ENCODE measurements at regions not wholly inside any gene's neighbourhood (a gene's known extent, or its start where the extent isn't known, plus 50 kb on each side); places are given as distances from the start of the nearest gene placed in this dataset.

DNA sequence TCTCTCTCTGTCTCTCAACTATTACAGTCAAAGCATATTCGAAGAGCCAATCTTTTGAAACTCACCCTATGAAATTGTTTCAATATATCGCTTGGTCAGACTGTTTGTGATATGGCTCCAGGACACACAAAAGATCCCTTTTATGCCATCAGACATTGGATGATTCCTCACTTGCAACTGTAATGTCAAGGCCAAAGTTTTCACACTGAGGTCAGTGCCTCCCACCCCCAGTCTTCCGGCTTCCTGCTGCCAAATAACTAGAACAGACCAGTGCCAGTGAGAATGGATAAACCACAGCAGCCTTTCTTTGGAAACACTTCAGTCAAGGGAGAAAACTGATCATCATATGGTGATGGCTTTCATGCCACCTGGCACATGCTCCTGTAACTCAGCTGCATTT, 321.9 kb upstream of the ZFHX3 start:
- DNase-seq (no peak), ATAC-seq (no peak)
- intact Hi-C loops (cut with DNase I), result no loop called here
- 56% methylated on average over 3 of the region's 3 CpGs for WGBS (ENCODE audit: insufficient coverage, low coverage, low lambda C conversion rate, missing lambda C conversion rate)
- Histone ChIP-seq H3K4me1 (no peaks in the 10 kb centered on the region), H3K9me3 (no peaks in the 10 kb centered on the region), H3K4me3 (no peak overlapping the region), H3K27me3 (peaks cover 0 to 6% of the 10 kb centered on the region in 2 donors), H3K27ac (no peak overlapping the region), H3K36me3 (no peaks in the 10 kb centered on the region)
- TF ChIP-seq POLR2A (IDR thresholded peaks at IDR 0.05) (no peak), CTCF (IDR thresholded peaks at IDR 0.05) (no peak)

- 47% methylated on average over 4 of the region's 4 CpGs for whole genome bisulfite sequencing (ENCODE audit: insufficient coverage, low coverage, low lambda C conversion rate, missing lambda C conversion rate)
These were observed 320.8 kb upstream of the ZFHX3 start for GRCh38 chr16:73368715-73369114.

GRCh38 chr16:73365016-73365551, 317.2 kb upstream of the ZFHX3 start:
- no peaks in the 10 kb centered on the region for H3K9me3 ChIP-seq
- intact Hi-C loops (cut with DNase I), result no loop called here
- no peak overlapping the region for H3K4me3 ChIP-seq
- ATAC-seq (no peak), DNase-seq (no peak)
- TF ChIP-seq CTCF (IDR thresholded peaks at IDR 0.05), result no peak
- no peak for TF ChIP-seq POLR2A (IDR thresholded peaks at IDR 0.05)
- 28% methylated on average over 7 of the region's 9 CpGs for WGBS (ENCODE audit: insufficient coverage, low coverage, low lambda C conversion rate, missing lambda C conversion rate)
- H3K4me1 ChIP-seq, result no peaks in the 10 kb centered on the region
- H3K36me3 ChIP-seq, result no peaks in the 10 kb centered on the region
- no peak overlapping the region for H3K27ac ChIP-seq
- peaks cover 0 to 6% of the 10 kb centered on the region in 2 donors for H3K27me3 ChIP-seq

More at GRCh38 chr16:73368715-73369114, 320.8 kb upstream of the ZFHX3 start:
- DNase-seq (no peak), ATAC-seq (no peak)
- Histone ChIP-seq H3K9me3 (no peaks in the 10 kb centered on the region), H3K4me3 (no peak overlapping the region), H3K27ac (no peak overlapping the region), H3K4me1 (no peaks in the 10 kb centered on the region), H3K36me3 (no peaks in the 10 kb centered on the region), H3K27me3 (peaks cover 0 to 6% of the 10 kb centered on the region in 2 donors)
- TF ChIP-seq POLR2A (IDR thresholded peaks at IDR 0.05), result no peak
- TF ChIP-seq CTCF (IDR thresholded peaks at IDR 0.05), result no peak
- intact Hi-C loops (cut with DNase I), result no loop called here

- ATAC-seq (no peak), DNase-seq (no peak)
- TF ChIP-seq CTCF (IDR thresholded peaks at IDR 0.05) (no peak), POLR2A (IDR thresholded peaks at IDR 0.05) (no peak)
- H3K27me3 ChIP-seq, result peaks cover 0 to 6% of the 10 kb centered on the region in 2 donors
- H3K27ac ChIP-seq, result no peak overlapping the region
- no peaks in the 10 kb centered on the region for H3K9me3 ChIP-seq
- WGBS (ENCODE audit: insufficient coverage, low coverage, low lambda C conversion rate, missing lambda C conversion rate), result 40% methylated on average over 4 of the region's 6 CpGs
- intact Hi-C loops (cut with DNase I), result no loop called here
- H3K4me1 ChIP-seq, result no peaks in the 10 kb centered on the region
- no peaks in the 10 kb centered on the region for H3K36me3 ChIP-seq
- H3K4me3 ChIP-seq, result no peak overlapping the region
These were observed 316.5 kb upstream of the ZFHX3 start for GRCh38 chr16:73364413-73364812.

DNA sequence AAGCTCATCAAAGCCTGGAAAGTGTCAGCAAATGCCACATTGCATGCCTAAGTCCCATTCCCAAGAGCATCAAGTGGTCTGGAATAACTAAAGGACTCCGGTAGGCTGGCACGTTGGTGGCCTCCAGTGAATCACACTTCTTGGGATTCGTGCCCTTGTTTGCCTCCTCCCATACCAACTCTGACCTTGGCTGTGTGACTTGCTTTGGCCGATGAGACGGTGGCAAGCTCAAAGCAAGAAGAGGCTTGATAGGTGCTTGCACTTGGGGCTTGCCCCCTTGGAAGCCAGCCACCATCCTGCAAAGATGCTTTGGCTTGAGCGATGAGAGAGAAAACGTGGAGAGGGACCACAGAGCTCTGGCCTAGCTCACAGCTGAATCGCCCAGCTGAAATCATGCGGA, 313.1 kb upstream of the ZFHX3 start:
- no peaks in the 10 kb centered on the region for H3K36me3 ChIP-seq
- H3K27ac ChIP-seq, result no peak overlapping the region
- H3K4me3 ChIP-seq, result no peak overlapping the region
- 81% methylated on average over 8 of the region's 9 CpGs for WGBS (ENCODE audit: insufficient coverage, low coverage, low lambda C conversion rate, missing lambda C conversion rate)
- TF ChIP-seq CTCF (IDR thresholded peaks at IDR 0.05), result no peak
- ATAC-seq (no peak), DNase-seq (no peak)
- no peaks in the 10 kb centered on the region for H3K9me3 ChIP-seq
- H3K27me3 ChIP-seq, result peaks cover 0 to 9% of the 10 kb centered on the region in 2 donors
- H3K4me1 ChIP-seq, result no peaks in the 10 kb centered on the region
- intact Hi-C loops (cut with DNase I), result no loop called here

Measured in right lobe of liver (tissue), 6 donors.